Ovary (tissue), 7 donors: ENCODE measurements at regions not wholly inside any gene's neighbourhood (a gene's known extent, or its start where the extent isn't known, plus 50 kb on each side); places are given as distances from the start of the nearest gene placed in this dataset.

Experiments
- DNase-seq, 5 donors: peaks; one replicate each; pipeline ENCODE4 v3.0.0-alpha.2; 2019 to 2020
- H3K27ac ChIP-seq, 2 donors: fragments of 200-600 bp; one replicate each; pipeline versions ENCODE4 v1.5.1 to v1.8.0; 2019 to 2022
- H3K27me3 ChIP-seq: fragments of 200-600 bp; one replicate; pipeline ENCODE4 v1.8.0; 2022
- H3K36me3 ChIP-seq: fragments of 200-600 bp; sonication (generic); one replicate; pipeline ENCODE4 v1.5.1; 2019
- H3K4me1 ChIP-seq: one replicate; pipeline ENCODE4 v1.8.1; 2013; ENCODE audit warnings: mild to moderate bottlenecking, moderate library complexity; ENCODE audit not compliant: insufficient read depth
- H3K4me3 ChIP-seq: fragments of 200-600 bp; sonication (generic); one replicate; pipeline ENCODE4 v1.5.1; 2017
- H3K9me3 ChIP-seq, 2 donors: fragments of 200-600 bp in 1 of 2; sonication (generic) in 1 of 2; one replicate each; pipeline versions ENCODE4 v1.5.1 to v1.8.1; 2013 to 2019; ENCODE audit warnings: mild to moderate bottlenecking in 1 of 2, moderate library complexity in 1 of 2
- EP300 ChIP-seq: sonication (generic); formaldehyde crosslinking; IDR thresholded peaks from one replicate; pipeline ENCODE4 v1.6.1; 2017; ENCODE audit warnings: antibody characterized with exemption
- POLR2A ChIP-seq: fragments of 450-650 bp; IDR thresholded peaks from one replicate; pipeline ENCODE4 v1.6.1; 2017; ENCODE audit warnings: antibody characterized with exemption, mild to moderate bottlenecking, moderate library complexity
- WGBS, 3 donors: extraction: QIAGEN DNeasy Blood & Tissue Kit in 1 of 3; methylation state at CpG; one replicate each; pipeline versions ENCODE4 v1.1.5 to v1.1.7; 2013 to 2017; 5-methylcytosine and 5-hydroxymethylcytosine counted together
- intact Hi-C, 4 donors: fragments of 100-400 bp; cut with DNase I; formaldehyde crosslinking; loops; one replicate each; pipeline versions ENCODE4 v1.11.0 to v1.15.1; 2022 to 2023
- TF ChIP-seq, protein P1 (sequence below), 3 donors: fragments of 450-650 bp in 2 of 3; fragments of 200-600 bp in 1 of 3; IDR thresholded peaks; one replicate each; pipeline versions ENCODE4 v1.5.1 to v1.8.0; 2016 to 2022; ENCODE audit warnings: antibody characterized with exemption in 3 of 3, mild to moderate bottlenecking in 1 of 3
- donor health status: DM: no; HTN: no; CAD: no; lungs with moderate emphysema.
- donor health status: DM: no; HTN: no; CAD: no.
- donor health status: Bipolar disorder and iron deficiency.
- donor health status: DM: no; HTN: no; CAD: no.
- donor health status: DM: yes; HTN: yes; CAD: no.

GRCh38 chr15:72966641-72967040 is 85.6 kb upstream of the NEO1 start:
- TF ChIP-seq EP300, result no peak
- TF ChIP-seq, protein P1, sequence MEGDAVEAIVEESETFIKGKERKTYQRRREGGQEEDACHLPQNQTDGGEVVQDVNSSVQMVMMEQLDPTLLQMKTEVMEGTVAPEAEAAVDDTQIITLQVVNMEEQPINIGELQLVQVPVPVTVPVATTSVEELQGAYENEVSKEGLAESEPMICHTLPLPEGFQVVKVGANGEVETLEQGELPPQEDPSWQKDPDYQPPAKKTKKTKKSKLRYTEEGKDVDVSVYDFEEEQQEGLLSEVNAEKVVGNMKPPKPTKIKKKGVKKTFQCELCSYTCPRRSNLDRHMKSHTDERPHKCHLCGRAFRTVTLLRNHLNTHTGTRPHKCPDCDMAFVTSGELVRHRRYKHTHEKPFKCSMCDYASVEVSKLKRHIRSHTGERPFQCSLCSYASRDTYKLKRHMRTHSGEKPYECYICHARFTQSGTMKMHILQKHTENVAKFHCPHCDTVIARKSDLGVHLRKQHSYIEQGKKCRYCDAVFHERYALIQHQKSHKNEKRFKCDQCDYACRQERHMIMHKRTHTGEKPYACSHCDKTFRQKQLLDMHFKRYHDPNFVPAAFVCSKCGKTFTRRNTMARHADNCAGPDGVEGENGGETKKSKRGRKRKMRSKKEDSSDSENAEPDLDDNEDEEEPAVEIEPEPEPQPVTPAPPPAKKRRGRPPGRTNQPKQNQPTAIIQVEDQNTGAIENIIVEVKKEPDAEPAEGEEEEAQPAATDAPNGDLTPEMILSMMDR (IDR thresholded peaks at IDR 0.05), result no peak
- TF ChIP-seq POLR2A, result no peak
- WGBS, 3 donors, result 31 to 37% (median 32%) methylated on average over 5 of the region's 5 CpGs
- Histone ChIP-seq H3K4me3 (no peak overlapping the region), H3K36me3 (no peaks in the 10 kb centered on the region), H3K27me3 (no peaks in the 10 kb centered on the region), H3K4me1 (peaks cover 1% of the 10 kb centered on the region), H3K27ac (no peak overlapping the region), H3K9me3 (no peaks in the 10 kb centered on the region)
- intact Hi-C loops, result no loop called here
- DNase-seq, result no peak

GRCh38 chr15:72965671-72966070 is 86.6 kb upstream of the NEO1 start:
- TF ChIP-seq POLR2A, result no peak
- TF ChIP-seq, protein P1 (IDR thresholded peaks at IDR 0.05), result no peak
- TF ChIP-seq EP300, result no peak
- Histone ChIP-seq H3K36me3 (no peaks in the 10 kb centered on the region), H3K4me3 (no peak overlapping the region), H3K27ac (no peak overlapping the region), H3K27me3 (no peaks in the 10 kb centered on the region), H3K4me1 (no peaks in the 10 kb centered on the region), H3K9me3 (no peaks in the 10 kb centered on the region)
- intact Hi-C loops, result no loop called here
- 82 to 88% (median 86%) methylated on average over 3 of the region's 3 CpGs for WGBS, 3 donors
- DNase-seq, result no peak

DNA sequence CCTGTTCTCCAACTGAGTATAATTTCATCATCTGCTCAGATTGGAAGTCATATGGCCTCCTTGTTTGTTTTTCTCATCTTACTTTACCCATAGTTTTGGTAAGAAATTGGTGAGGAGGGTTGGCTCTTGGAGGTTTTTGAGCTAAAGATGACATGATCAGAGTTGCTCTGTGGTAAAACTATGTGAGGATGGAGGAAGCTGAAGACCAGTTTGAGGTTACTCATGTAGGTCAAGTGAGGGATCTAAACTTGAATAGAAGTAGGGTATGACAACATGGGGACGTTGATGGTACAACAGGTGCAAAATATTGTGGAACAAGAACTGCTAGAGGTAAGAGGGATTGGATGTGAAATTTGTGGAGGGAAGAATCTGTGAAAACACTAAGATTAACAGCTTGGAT is 87.7 kb upstream of the NEO1 start:
- H3K4me1 ChIP-seq, result no peaks in the 10 kb centered on the region
- H3K9me3 ChIP-seq, result no peaks in the 10 kb centered on the region
- intact Hi-C loops, result no loop called here
- H3K27ac ChIP-seq, result no peak overlapping the region
- DNase-seq, result no peak
- no peaks in the 10 kb centered on the region for H3K27me3 ChIP-seq
- H3K36me3 ChIP-seq, result no peaks in the 10 kb centered on the region
- WGBS, 3 donors, result 87 to 89% (median 88%) methylated on average over 1 of the region's 1 CpG
- TF ChIP-seq POLR2A, result no peak
- TF ChIP-seq, protein P1 (IDR thresholded peaks at IDR 0.05), result no peak
- no peak overlapping the region for H3K4me3 ChIP-seq

- no peaks in the 10 kb centered on the region for H3K27me3 ChIP-seq
- no peak overlapping the region for H3K4me3 ChIP-seq
- no peaks in the 10 kb centered on the region for H3K4me1 ChIP-seq
- H3K9me3 ChIP-seq, result no peaks in the 10 kb centered on the region
- intact Hi-C loops, result no loop called here
- no peak overlapping the region for H3K27ac ChIP-seq
- DNase-seq, result no peak
- no peaks in the 10 kb centered on the region for H3K36me3 ChIP-seq
- TF ChIP-seq, protein P1 (IDR thresholded peaks at IDR 0.05), result no peak
- TF ChIP-seq EP300, result no peak
- TF ChIP-seq POLR2A, result no peak
These were observed 88.1 kb upstream of the NEO1 start for GRCh38 chr15:72964135-72964534.
